Kidney (tissue), 13 donors: ENCODE measurements at regions not wholly inside any gene's neighbourhood (a gene's known extent, or its start where the extent isn't known, plus 50 kb on each side); places are given as distances from the start of the nearest gene placed in this dataset.
A peak's percentile ranks its signal among the peaks of the same experiment; 100 is the strongest.

Source experiments
- DNase-seq, 5 donors: peaks; one replicate each; pipeline ENCODE4 v3.0.0-alpha.2; 2013 to 2020
- FAIRE-seq: peaks from 2 replicates; lab custom pipeline; 2012; peaks lifted over from hg19 to GRCh38; lab: Jason Lieb, UNC
- H3K27ac ChIP-seq, 2 donors: one replicate each; pipeline ENCODE4 v1.7.0; 2013; ENCODE audit warnings: low read depth in 2 of 2, low read length in 2 of 2, inconsistent platforms in 1 of 2
- H3K27me3 ChIP-seq: one replicate; pipeline ENCODE4 v1.7.1; 2013; ENCODE audit warnings: low read length, inconsistent platforms; ENCODE audit not compliant: control insufficient read depth, insufficient read depth
- H3K36me3 ChIP-seq, 3 donors: one replicate each; pipeline versions ENCODE4 v1.7.0 to v1.7.1; 2013; ENCODE audit warnings: low read length in 3 of 3, control low read depth in 1 of 3, inconsistent platforms in 1 of 3; ENCODE audit not compliant: insufficient read depth in 3 of 3, control insufficient read depth in 2 of 3
- H3K4me1 ChIP-seq, 3 donors: one replicate each; pipeline versions ENCODE4 v1.7.0 to v1.7.1; 2013; ENCODE audit warnings: low read length in 3 of 3, inconsistent platforms in 1 of 3, low read depth in 1 of 3; ENCODE audit not compliant: control insufficient read depth in 2 of 3, insufficient read depth in 2 of 3
- H3K4me3 ChIP-seq, 3 donors: one replicate each; pipeline versions ENCODE4 v1.7.0 to v1.8.1; 2013; ENCODE audit warnings: low read length in 3 of 3, control low read depth in 1 of 3, inconsistent platforms in 1 of 3
- H3K9ac ChIP-seq, 3 donors: one replicate each; pipeline versions ENCODE4 v1.7.0 to v1.7.1; 2013; ENCODE audit warnings: low read length in 3 of 3, control low read depth in 1 of 3, inconsistent platforms in 1 of 3
- H3K9me3 ChIP-seq, 3 donors: one replicate each; pipeline versions ENCODE4 v1.7.0 to v1.7.1; 2013; ENCODE audit warnings: low read length in 3 of 3, control low read depth in 1 of 3, inconsistent platforms in 1 of 3; ENCODE audit not compliant: control insufficient read depth in 2 of 3, insufficient read depth in 1 of 3
- intact Hi-C: fragments of 100-400 bp; cut with DNase I; formaldehyde crosslinking; loops from one replicate; pipeline ENCODE4 v1.11.1; 2022
- TF ChIP-seq, protein P1 (sequence below): IDR thresholded peaks from 3 replicates; pipeline ENCODE4 v1.5.1; 2012; ENCODE audit warnings: mild to moderate bottlenecking, moderate library complexity, borderline replicate concordance; ENCODE audit not compliant: insufficient read depth; ENCODE audit errors: extremely low read depth
- donor health status: control.
- donor health status: control.
- donor health status: control.
- donor health status: control.
- donor health status: control.
- donor health status: DM: yes; HTN: yes; CAD: no.
- donor health status: Normal renal cell carcinoma (clear cell type).

DNA sequence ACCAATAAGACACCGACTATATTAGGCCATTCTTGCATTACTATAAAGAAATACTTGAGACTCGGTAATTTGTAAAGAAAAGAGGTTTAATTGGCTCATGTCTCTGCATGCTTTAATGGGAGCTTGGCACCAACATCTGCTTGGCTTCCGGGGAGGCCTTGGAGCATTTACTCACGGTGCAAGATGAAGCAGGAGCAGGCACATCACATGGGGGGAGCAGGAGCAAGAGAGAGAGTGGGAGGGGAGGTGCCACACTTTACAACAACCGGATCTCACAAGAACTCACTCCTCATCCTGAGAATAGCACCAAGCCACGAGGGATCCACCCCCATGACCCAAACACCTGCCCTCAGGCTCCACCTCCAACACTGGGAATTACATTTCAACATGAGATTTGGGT is 224.8 kb downstream of the KLF5 start:
- TF ChIP-seq, protein P1, sequence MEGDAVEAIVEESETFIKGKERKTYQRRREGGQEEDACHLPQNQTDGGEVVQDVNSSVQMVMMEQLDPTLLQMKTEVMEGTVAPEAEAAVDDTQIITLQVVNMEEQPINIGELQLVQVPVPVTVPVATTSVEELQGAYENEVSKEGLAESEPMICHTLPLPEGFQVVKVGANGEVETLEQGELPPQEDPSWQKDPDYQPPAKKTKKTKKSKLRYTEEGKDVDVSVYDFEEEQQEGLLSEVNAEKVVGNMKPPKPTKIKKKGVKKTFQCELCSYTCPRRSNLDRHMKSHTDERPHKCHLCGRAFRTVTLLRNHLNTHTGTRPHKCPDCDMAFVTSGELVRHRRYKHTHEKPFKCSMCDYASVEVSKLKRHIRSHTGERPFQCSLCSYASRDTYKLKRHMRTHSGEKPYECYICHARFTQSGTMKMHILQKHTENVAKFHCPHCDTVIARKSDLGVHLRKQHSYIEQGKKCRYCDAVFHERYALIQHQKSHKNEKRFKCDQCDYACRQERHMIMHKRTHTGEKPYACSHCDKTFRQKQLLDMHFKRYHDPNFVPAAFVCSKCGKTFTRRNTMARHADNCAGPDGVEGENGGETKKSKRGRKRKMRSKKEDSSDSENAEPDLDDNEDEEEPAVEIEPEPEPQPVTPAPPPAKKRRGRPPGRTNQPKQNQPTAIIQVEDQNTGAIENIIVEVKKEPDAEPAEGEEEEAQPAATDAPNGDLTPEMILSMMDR = no peak
- Histone ChIP-seq H3K36me3 (no peaks in the 10 kb centered on the region), H3K27ac (no peak overlapping the region), H3K9ac (no peak overlapping the region), H3K9me3 (no peaks in the 10 kb centered on the region), H3K27me3 (no peaks in the 10 kb centered on the region), H3K4me1 (no peaks in the 10 kb centered on the region), H3K4me3 (no peak overlapping the region)
- DNase-seq (no peak), FAIRE-seq (no peak)
- intact Hi-C loops = no loop called here

DNA sequence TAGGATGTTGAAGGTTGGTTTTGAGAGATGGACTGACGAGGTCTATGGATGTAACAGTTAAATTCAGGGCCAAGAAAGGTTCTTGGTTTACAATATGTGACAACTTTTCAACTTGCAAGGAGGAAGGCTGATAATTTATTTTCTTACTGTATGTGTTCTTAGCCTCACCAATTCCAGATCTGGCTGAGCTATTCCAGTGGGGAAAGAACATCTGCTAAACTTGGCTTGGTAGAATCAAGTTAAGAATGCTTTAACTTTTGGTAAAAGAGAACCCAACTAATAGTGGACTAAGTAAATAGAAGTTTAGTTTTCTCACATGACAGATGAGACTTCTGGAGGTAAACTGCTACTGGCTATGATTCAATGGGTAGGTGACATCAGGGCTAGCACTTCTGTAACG is 222.9 kb downstream of the KLF5 start:
- no peak for DNase-seq
- Histone ChIP-seq H3K9ac (no peak overlapping the region), H3K27ac (no peak overlapping the region), H3K9me3 (no peaks in the 10 kb centered on the region), H3K4me3 (no peak overlapping the region), H3K4me1 (no peaks in the 10 kb centered on the region), H3K27me3 (no peaks in the 10 kb centered on the region), H3K36me3 (no peaks in the 10 kb centered on the region)
- intact Hi-C loops = no loop called here
- FAIRE-seq = no peak
- TF ChIP-seq, protein P1 = no peak

GRCh38 chr13:73278186-73278585 is 219.4 kb downstream of the KLF5 start:
- Histone ChIP-seq H3K9me3 (no peaks in the 10 kb centered on the region), H3K27ac (no peak overlapping the region), H3K36me3 (no peaks in the 10 kb centered on the region), H3K4me3 (no peak overlapping the region), H3K27me3 (no peaks in the 10 kb centered on the region), H3K9ac (no peak overlapping the region), H3K4me1 (no peaks in the 10 kb centered on the region)
- no peak for DNase-seq
- FAIRE-seq = no peak
- TF ChIP-seq, protein P1 = no peak
- intact Hi-C loops = no loop called here

DNA sequence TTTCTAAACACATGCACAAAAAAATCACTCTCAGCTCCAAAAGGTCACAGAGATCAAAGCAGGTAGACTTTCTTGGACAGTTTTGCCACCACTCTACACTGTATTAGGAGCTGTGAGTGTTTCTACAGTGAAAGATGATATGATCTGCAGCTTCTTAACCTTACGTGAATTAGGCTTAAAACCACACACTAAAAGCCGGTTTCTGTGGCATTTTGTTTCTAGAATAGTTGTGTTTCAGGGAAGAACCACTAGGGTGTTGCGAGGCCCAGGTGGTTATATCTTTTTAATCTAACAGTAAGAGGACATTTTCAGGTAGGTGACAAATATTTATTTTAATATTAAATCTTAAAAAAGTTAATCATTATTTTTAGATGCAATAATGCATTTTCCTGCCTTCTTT is 216.4 kb downstream of the KLF5 start:
- no peak overlapping the region for H3K9ac ChIP-seq
- no peaks in the 10 kb centered on the region for H3K36me3 ChIP-seq
- H3K9me3 ChIP-seq = no peaks in the 10 kb centered on the region
- FAIRE-seq = no peak
- no peaks in the 10 kb centered on the region for H3K4me1 ChIP-seq
- intact Hi-C loops = no loop called here
- H3K4me3 ChIP-seq = no peak overlapping the region
- H3K27me3 ChIP-seq = no peaks in the 10 kb centered on the region
- H3K27ac ChIP-seq = no peak overlapping the region
- DNase-seq = peak in 2 of 5 donors; percentile 9 to 18
- TF ChIP-seq, protein P1 = no peak
